Stimulated activated CD8-positive, alpha-beta memory T cell treated with anti-CD3 and anti-CD28 coated beads, Interleukin-15, amount 100 ng/mL, for 48 hours (primary cell): ENCODE measurements at regions not wholly inside any gene's neighbourhood (a gene's known extent, or its start where the extent isn't known, plus 50 kb on each side); places are given as distances from the start of the nearest gene placed in this dataset.
"Not testable (repeated sequence)": the region's sequence is repeated elsewhere in the genome, so short reads cannot be mapped to it uniquely, and the experiment has no call there.

Source experiments
- DNase-seq, 2 donors: peaks; one replicate each; pipeline ENCODE4 v3.0.0-alpha.2; 2020; ENCODE audit warnings: low read depth in 2 of 2

- DNase-seq = not testable (repeated sequence)
Observed at GRCh38 chr3:198147213-198147612, 187.2 kb downstream of the LMLN start.

- DNase-seq = not testable (repeated sequence)
Observed at GRCh38 chr3:198147993-198148392, 188.0 kb downstream of the LMLN start.

- not testable (repeated sequence) for DNase-seq
Observed at GRCh38 chr3:198149904-198150303, 189.9 kb downstream of the LMLN start.

- not testable (repeated sequence) for DNase-seq
Observed at GRCh38 chr3:198151867-198152266, 191.8 kb downstream of the LMLN start.

GRCh38 chr3:198155771-198156170 lies 195.8 kb downstream of the LMLN start:
- not testable (repeated sequence) for DNase-seq

GRCh38 chr3:198157231-198157868 lies 197.3 kb downstream of the LMLN start:
- not testable (repeated sequence) for DNase-seq

GRCh38 chr3:198158007-198158406 lies 198.0 kb downstream of the LMLN start:
- not testable (repeated sequence) for DNase-seq

GRCh38 chr3:198167339-198168039 lies 207.5 kb downstream of the LMLN start:
- DNase-seq = peak; percentile 42 to 43

GRCh38 chr3:198170781-198171180 lies 210.8 kb downstream of the LMLN start:
- DNase-seq = not testable (repeated sequence)

- not testable (repeated sequence) for DNase-seq
Observed at GRCh38 chr3:198173080-198173479, 213.1 kb downstream of the LMLN start.

GRCh38 chr3:198173929-198174574 lies 214.0 kb downstream of the LMLN start:
- DNase-seq = not testable (repeated sequence)
